GM21737 (cell line): ENCODE measurements at regions not wholly inside any gene's neighbourhood (a gene's known extent, or its start where the extent isn't known, plus 50 kb on each side); places are given as distances from the start of the nearest gene placed in this dataset.

Experiments
- ATAC-seq: cut with Tn5 transposase; IDR thresholded peaks from one replicate; pipeline ENCODE4 v1.9.1; 2021; ENCODE audit warnings: mild to moderate bottlenecking, moderate library complexity; ENCODE audit not compliant: unreplicated experiment

- ATAC-seq = no peak
Measured at GRCh38 chr4:116877069-116877468, 208.3 kb downstream of the TRAM1L1 start.

GRCh38 chr4:116872941-116873340 is 212.4 kb downstream of the TRAM1L1 start:
- ATAC-seq = no peak

- no peak for ATAC-seq
Measured at GRCh38 chr4:116872308-116872707, 213.1 kb downstream of the TRAM1L1 start.

- ATAC-seq = no peak
Measured at GRCh38 chr4:116870686-116871085, 214.7 kb downstream of the TRAM1L1 start.

GRCh38 chr4:116866106-116866505 is 219.3 kb downstream of the TRAM1L1 start:
- ATAC-seq = no peak

- no peak for ATAC-seq
Measured at GRCh38 chr4:116862592-116862991, 222.8 kb downstream of the TRAM1L1 start.

- no peak for ATAC-seq
Measured at GRCh38 chr4:116860891-116861290, 224.5 kb downstream of the TRAM1L1 start.

GRCh38 chr4:116849620-116850019 is 235.8 kb downstream of the TRAM1L1 start:
- no peak for ATAC-seq

- no peak for ATAC-seq
Measured at GRCh38 chr4:116847616-116848015, 237.8 kb downstream of the TRAM1L1 start.

GRCh38 chr4:116839826-116840225 is 245.6 kb downstream of the TRAM1L1 start:
- ATAC-seq = no peak

GRCh38 chr4:116838609-116839008 is 246.8 kb downstream of the TRAM1L1 start:
- no peak for ATAC-seq

- no peak for ATAC-seq
Measured at GRCh38 chr4:116829187-116829586, 256.2 kb downstream of the TRAM1L1 start.

GRCh38 chr4:116824172-116824571 is 261.2 kb downstream of the TRAM1L1 start:
- no peak for ATAC-seq

- no peak for ATAC-seq
Measured at GRCh38 chr4:116811730-116812129, 273.6 kb downstream of the TRAM1L1 start.

- no peak for ATAC-seq
Measured at GRCh38 chr4:116796022-116796421, 289.4 kb downstream of the TRAM1L1 start.

- ATAC-seq = no peak
Measured at GRCh38 chr4:116788723-116789122, 296.7 kb downstream of the TRAM1L1 start.

- no peak for ATAC-seq
Measured at GRCh38 chr4:116755051-116755450, 330.3 kb downstream of the TRAM1L1 start.

- no peak for ATAC-seq
Measured at GRCh38 chr4:116752027-116752426, 333.3 kb downstream of the TRAM1L1 start.

- no peak for ATAC-seq
Measured at GRCh38 chr4:116736756-116737155, 348.6 kb downstream of the TRAM1L1 start.

- no peak for ATAC-seq
Measured at GRCh38 chr4:116734178-116734577, 351.2 kb downstream of the TRAM1L1 start.

- no peak for ATAC-seq
Measured at GRCh38 chr4:116733370-116733769, 352.0 kb downstream of the TRAM1L1 start.

GRCh38 chr4:116726523-116726922 is 358.9 kb downstream of the TRAM1L1 start:
- ATAC-seq = no peak

- peak; percentile 71 for ATAC-seq
Measured at GRCh38 chr4:116724249-116724648, 361.1 kb downstream of the TRAM1L1 start.

GRCh38 chr4:116705466-116705865 is 379.9 kb downstream of the TRAM1L1 start:
- no peak for ATAC-seq
